Kidney epithelial cell (primary cell): ENCODE measurements at regions not wholly inside any gene's neighbourhood (a gene's known extent, or its start where the extent isn't known, plus 50 kb on each side); places are given as distances from the start of the nearest gene placed in this dataset.

Source experiments
- DNase-seq: peaks from one replicate; pipeline ENCODE4 v3.0.0-alpha.2; 2010; ENCODE audit warnings: low read depth
- H3K27me3 ChIP-seq: 2 replicates; pipeline ENCODE4 v1.6.0; 2011; ENCODE audit warnings: low read length; ENCODE audit not compliant: control insufficient read depth, insufficient read depth
- H3K36me3 ChIP-seq: 2 replicates; pipeline ENCODE4 v1.5.1; 2011; ENCODE audit warnings: low read length; ENCODE audit not compliant: control insufficient read depth, insufficient read depth
- H3K4me3 ChIP-seq: 2 replicates; pipeline ENCODE4 v1.5.1; 2011; ENCODE audit warnings: low read depth, mild to moderate bottlenecking, control low read depth, low read length
- TF ChIP-seq, protein P1 (sequence below): IDR thresholded peaks from 2 replicates; pipeline ENCODE4 v1.5.1; 2011; ENCODE audit warnings: mild to moderate bottlenecking, moderate library complexity, low read length, control low read depth, inconsistent platforms; ENCODE audit not compliant: insufficient read depth, poor library complexity, severe bottlenecking

DNA sequence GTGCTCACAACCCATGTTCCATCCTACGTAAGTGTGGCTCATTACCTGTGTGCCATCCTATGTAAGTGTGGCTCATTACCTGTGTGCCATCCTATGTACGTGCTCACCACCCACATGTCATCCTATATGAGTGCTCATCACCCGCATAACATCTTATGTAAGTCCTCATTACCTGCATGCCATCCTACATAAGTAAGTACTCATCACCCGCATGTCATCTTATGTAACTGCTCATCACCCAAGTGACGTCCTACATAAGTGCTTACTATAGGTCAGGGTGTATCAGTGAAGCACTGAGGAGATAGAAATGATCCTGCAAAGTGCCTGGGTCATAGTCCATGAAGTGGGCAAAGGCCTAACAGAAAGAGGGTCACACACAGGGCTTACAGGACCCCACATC is 93.1 kb downstream of the AXIN2 start:
- TF ChIP-seq, protein P1, sequence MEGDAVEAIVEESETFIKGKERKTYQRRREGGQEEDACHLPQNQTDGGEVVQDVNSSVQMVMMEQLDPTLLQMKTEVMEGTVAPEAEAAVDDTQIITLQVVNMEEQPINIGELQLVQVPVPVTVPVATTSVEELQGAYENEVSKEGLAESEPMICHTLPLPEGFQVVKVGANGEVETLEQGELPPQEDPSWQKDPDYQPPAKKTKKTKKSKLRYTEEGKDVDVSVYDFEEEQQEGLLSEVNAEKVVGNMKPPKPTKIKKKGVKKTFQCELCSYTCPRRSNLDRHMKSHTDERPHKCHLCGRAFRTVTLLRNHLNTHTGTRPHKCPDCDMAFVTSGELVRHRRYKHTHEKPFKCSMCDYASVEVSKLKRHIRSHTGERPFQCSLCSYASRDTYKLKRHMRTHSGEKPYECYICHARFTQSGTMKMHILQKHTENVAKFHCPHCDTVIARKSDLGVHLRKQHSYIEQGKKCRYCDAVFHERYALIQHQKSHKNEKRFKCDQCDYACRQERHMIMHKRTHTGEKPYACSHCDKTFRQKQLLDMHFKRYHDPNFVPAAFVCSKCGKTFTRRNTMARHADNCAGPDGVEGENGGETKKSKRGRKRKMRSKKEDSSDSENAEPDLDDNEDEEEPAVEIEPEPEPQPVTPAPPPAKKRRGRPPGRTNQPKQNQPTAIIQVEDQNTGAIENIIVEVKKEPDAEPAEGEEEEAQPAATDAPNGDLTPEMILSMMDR = no peak
- Histone ChIP-seq H3K27me3 (peaks cover 9% of the 10 kb centered on the region), H3K4me3 (no peak overlapping the region), H3K36me3 (no peaks in the 10 kb centered on the region)
- no peak for DNase-seq

DNA sequence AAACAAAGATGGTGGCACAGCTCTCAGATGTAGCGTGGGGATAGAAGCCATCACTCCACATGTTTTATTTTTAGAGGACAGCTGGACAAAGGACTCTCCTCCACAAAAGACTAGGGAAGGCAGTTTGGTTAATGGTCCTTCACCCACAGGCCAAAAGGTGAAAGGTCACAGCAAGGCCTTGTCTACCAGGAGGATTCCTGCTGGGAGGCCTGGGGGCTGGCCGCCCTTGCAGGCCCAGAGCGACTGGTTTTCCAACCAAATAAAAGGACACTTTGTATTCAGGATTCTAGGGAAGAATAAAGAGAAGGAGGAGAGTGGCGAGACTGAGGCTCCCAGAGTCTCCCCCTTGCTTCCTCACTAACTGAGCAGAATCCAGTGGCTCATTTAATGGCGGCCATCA is 94.3 kb downstream of the AXIN2 start:
- TF ChIP-seq, protein P1 = no peak
- no peak for DNase-seq
- H3K27me3 ChIP-seq = peaks cover 9% of the 10 kb centered on the region
- no peaks in the 10 kb centered on the region for H3K36me3 ChIP-seq
- no peak overlapping the region for H3K4me3 ChIP-seq

DNA sequence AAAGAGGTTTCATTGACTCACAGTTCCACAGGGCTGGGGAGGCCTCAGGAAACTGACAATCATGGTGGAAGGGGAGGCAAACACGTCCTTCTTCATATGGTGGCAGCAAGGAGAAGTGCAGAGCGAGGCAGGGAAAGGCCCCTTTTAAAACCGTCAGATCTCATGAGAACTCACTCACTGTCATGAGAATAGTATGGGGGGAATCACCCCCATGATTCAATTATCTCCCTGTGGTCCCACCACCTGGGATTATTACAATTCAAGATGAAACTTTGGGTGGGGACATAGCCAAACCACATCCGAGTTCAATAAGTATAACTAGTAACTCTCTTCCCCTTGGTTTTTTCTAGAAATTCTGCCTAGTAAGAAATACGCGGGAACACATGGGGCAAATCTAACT is 94.9 kb downstream of the AXIN2 start:
- no peaks in the 10 kb centered on the region for H3K36me3 ChIP-seq
- DNase-seq = no peak
- H3K4me3 ChIP-seq = no peak overlapping the region
- TF ChIP-seq, protein P1 = no peak
- H3K27me3 ChIP-seq = peaks cover 9% of the 10 kb centered on the region

DNA sequence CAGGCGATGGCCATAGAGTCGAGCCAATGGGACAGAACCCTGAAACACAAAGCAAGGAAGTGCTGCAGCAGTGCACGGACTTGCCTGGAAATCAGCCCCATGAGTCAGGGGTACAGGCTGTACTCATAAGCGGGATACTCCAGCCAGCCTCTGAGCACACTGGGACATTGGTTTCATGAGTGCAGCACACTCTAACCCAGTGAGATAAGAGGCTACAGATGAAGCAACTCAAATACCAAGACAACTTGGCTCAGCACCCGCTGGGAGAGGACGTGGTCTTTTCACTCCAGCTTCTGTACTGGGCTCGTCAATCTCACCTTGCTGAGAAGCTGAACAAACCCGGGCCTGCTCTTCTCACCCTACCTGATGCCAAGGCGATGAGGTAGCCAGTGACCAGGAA is 98.2 kb downstream of the AXIN2 start:
- Histone ChIP-seq H3K4me3 (no peak overlapping the region), H3K36me3 (no peaks in the 10 kb centered on the region), H3K27me3 (peaks cover 12% of the 10 kb centered on the region)
- DNase-seq = no peak
- TF ChIP-seq, protein P1 = no peak

DNA sequence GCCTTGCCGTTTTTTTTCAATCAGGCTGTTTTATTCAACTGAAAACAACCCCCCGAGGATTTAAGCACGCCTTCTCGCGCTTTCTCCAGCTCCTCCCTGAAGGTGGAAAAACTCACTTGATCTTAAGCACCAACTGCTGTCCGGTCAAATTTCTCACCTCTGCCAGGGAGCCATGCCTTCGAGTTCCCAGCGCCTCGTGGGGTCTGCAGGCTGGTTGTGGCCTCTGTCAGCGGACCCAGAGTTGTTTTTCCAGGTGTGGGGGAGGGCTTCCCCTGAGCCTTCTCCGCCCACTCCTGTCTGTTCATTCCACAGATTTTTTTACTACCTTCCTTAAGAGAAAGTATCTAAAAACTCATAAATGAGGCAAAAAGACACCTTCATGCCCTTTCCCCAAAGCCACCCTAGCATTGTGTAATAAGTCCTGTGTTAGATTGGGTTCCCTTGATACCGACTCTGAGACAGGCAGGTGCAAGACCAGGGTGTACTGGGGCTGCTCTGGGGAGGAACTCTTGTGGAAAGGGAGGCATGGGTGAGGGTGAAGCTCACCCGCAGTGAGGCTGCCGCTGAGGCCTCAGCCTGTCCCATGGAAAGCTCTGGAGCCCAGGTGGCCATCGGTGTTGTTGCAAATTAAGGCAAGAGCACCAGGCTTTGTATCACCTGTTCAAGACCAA is 101.6 kb downstream of the AXIN2 start:
- H3K4me3 ChIP-seq = no peak overlapping the region
- H3K27me3 ChIP-seq = peaks cover 12% of the 10 kb centered on the region
- no peak for DNase-seq
- H3K36me3 ChIP-seq = no peaks in the 10 kb centered on the region
- TF ChIP-seq, protein P1 = no peak

DNA sequence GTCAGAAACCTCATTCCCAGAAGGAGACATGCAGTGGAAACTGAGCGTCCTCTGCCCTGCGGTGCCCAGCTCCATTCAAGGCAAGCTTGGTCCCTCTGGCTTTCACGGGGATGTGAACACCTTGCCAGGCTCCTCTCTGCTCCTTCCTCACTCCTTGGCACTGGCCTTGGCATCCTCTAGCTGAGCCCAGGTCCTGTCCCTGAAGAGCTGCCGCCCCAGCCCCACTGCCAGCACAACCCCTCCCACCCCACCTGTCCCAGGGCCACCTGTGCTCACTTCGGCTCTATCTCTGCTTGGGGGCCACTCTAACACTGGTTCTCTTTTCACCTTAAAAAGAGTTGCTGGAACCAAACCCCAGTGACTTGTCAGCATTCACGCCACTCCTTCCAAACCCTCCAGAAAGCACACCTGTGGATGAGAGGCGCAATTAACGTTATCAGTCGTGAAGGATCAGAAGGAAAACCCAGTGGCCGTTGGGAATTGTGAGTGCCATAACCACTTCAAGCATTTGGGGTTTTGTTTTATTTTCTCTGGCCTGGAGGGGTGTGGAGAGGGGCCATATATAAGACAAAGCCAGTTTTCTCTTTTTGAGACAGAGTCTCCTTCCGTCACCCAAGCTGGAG is 103.7 kb downstream of the AXIN2 start:
- DNase-seq = no peak
- TF ChIP-seq, protein P1 = no peak

More for the DNA sequence above, 103.7 kb downstream of the AXIN2 start:
- peaks cover 9% of the 10 kb centered on the region for H3K27me3 ChIP-seq
- H3K4me3 ChIP-seq = no peak overlapping the region
- no peaks in the 10 kb centered on the region for H3K36me3 ChIP-seq
